ENCODE measurements at regions not wholly inside any gene's neighbourhood (a gene's known extent, or its start where the extent isn't known, plus 50 kb on each side); places are given as distances from the start of the nearest gene placed in this dataset.

DNA sequence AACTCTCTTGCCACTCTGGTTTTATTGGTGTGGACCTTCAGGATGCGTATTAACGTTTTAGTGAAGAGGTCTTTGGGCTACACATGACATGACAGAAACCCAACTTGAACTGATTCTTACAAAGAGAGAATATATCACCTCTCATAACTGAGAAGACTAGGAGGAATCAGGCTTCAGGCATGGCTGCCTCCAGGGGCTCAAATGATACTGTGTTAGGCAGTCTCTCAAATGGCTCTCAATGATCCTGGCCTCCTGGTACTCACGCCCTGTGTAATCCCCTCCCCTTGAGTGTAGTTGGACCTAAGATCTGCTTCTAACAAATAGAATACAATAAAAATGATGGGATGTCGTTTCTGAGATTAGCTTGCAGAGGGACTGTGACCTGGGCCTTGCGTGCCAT lies 58.5 kb upstream of the SYPL1 start:
- Histone ChIP-seq H4K20me1 (ENCODE audit: insufficient read depth, poor library complexity, severe bottlenecking) (no peaks in the 10 kb centered on the region), H3K27me3 (peaks cover under 1% of the 10 kb centered on the region), H3K4me2 (no peak overlapping the region), H3K36me3 (replicated peaks; ENCODE audit: insufficient read depth, low read depth) (no peaks in the 10 kb centered on the region), H3K4me3 (no peak overlapping the region), H3K4me1 (ENCODE audit: insufficient read depth) (no peaks in the 10 kb centered on the region), H3K9me2 (replicated peaks; ENCODE audit: insufficient read depth) (no peaks in the 10 kb centered on the region), H2AFZ (no peak overlapping the region), H3K27ac (no peak overlapping the region), H3K79me2 (no peaks in the 10 kb centered on the region), H3K9me3 (ENCODE audit: low read depth) (no peaks in the 10 kb centered on the region)
- DNase-seq (ENCODE audit: low spot score) = no peak
- 93% methylated on average over 5 of the region's 5 CpGs for WGBS (ENCODE audit: low lambda C conversion rate, missing lambda C conversion rate)
- TF ChIP-seq, protein P1, sequence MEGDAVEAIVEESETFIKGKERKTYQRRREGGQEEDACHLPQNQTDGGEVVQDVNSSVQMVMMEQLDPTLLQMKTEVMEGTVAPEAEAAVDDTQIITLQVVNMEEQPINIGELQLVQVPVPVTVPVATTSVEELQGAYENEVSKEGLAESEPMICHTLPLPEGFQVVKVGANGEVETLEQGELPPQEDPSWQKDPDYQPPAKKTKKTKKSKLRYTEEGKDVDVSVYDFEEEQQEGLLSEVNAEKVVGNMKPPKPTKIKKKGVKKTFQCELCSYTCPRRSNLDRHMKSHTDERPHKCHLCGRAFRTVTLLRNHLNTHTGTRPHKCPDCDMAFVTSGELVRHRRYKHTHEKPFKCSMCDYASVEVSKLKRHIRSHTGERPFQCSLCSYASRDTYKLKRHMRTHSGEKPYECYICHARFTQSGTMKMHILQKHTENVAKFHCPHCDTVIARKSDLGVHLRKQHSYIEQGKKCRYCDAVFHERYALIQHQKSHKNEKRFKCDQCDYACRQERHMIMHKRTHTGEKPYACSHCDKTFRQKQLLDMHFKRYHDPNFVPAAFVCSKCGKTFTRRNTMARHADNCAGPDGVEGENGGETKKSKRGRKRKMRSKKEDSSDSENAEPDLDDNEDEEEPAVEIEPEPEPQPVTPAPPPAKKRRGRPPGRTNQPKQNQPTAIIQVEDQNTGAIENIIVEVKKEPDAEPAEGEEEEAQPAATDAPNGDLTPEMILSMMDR (IDR thresholded peaks at IDR 0.05; ENCODE audit: poor library complexity) = no peak
- no peak for TF ChIP-seq EZH2 (IDR thresholded peaks at IDR 0.05; ENCODE audit: borderline replicate concordance)
- TF ChIP-seq EZH2phosphoT487 (IDR thresholded peaks at IDR 0.05; ENCODE audit: low read depth, severe bottlenecking, unreplicated experiment) = no peak

- Histone ChIP-seq H4K20me1 (ENCODE audit: insufficient read depth, poor library complexity, severe bottlenecking) (no peaks in the 10 kb centered on the region), H3K36me3 (replicated peaks; ENCODE audit: insufficient read depth, low read depth) (no peaks in the 10 kb centered on the region), H2AFZ (no peak overlapping the region), H3K27me3 (no peaks in the 10 kb centered on the region), H3K9me2 (replicated peaks; ENCODE audit: insufficient read depth) (no peaks in the 10 kb centered on the region), H3K4me3 (no peak overlapping the region), H3K4me2 (no peak overlapping the region), H3K79me2 (no peaks in the 10 kb centered on the region), H3K9me3 (ENCODE audit: low read depth) (no peaks in the 10 kb centered on the region), H3K4me1 (ENCODE audit: insufficient read depth) (no peaks in the 10 kb centered on the region), H3K27ac (no peak overlapping the region)
- WGBS (ENCODE audit: low lambda C conversion rate, missing lambda C conversion rate) = 84% methylated on average over 3 of the region's 3 CpGs
- DNase-seq (ENCODE audit: low spot score) = no peak
- no peak for TF ChIP-seq EZH2 (IDR thresholded peaks at IDR 0.05; ENCODE audit: borderline replicate concordance)
- TF ChIP-seq EZH2phosphoT487 (IDR thresholded peaks at IDR 0.05; ENCODE audit: low read depth, severe bottlenecking, unreplicated experiment) = no peak
- TF ChIP-seq, protein P1 (IDR thresholded peaks at IDR 0.05; ENCODE audit: poor library complexity) = no peak
These were observed 57.9 kb upstream of the SYPL1 start for GRCh38 chr7:106169821-106170610.

DNA sequence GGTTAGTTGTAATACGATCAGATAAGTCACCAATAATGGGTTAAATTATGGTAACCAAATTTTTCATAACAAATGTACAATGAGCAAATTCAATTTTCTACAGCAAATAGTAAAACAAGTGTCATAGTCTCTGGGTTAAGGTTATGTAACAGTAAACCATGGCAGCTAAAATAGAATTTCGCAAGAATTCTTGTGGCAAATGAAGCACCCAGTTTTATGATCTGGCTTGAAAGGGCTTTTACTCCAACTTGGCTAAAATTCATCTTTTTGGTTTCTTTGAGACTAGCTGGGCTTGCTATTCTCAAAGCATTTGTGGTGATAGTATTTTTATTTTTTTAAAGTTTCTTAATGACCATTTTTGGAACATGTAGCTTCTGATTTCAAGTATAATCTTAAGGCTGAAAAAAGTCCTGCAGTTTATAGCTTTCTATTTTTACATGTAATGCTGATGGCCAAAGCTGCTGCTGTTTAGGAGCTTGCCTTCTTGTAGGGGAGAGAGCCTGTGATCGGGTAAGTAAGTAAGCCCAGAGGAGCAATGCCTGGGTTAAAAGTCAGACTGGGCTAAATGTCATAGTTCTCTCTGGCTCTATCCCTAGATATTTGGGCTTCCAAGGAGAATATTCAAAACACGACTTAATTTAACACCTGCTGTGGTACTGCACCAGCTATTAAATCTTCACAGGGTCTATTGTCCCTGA lies 55.5 kb upstream of the SYPL1 start:
- no peak for DNase-seq (ENCODE audit: low spot score)
- Histone ChIP-seq H3K4me3 (no peak overlapping the region), H3K79me2 (no peaks in the 10 kb centered on the region), H3K36me3 (replicated peaks; ENCODE audit: insufficient read depth, low read depth) (no peaks in the 10 kb centered on the region), H4K20me1 (ENCODE audit: insufficient read depth, poor library complexity, severe bottlenecking) (no peaks in the 10 kb centered on the region), H3K9me3 (ENCODE audit: low read depth) (peaks cover 4% of the 10 kb centered on the region), H3K27ac (no peak overlapping the region), H3K4me1 (ENCODE audit: insufficient read depth) (no peaks in the 10 kb centered on the region), H2AFZ (no peak overlapping the region), H3K9me2 (replicated peaks; ENCODE audit: insufficient read depth) (no peaks in the 10 kb centered on the region), H3K4me2 (no peak overlapping the region), H3K27me3 (no peaks in the 10 kb centered on the region)
- TF ChIP-seq EZH2phosphoT487 (IDR thresholded peaks at IDR 0.05; ENCODE audit: low read depth, severe bottlenecking, unreplicated experiment) = no peak
- 87% methylated on average over 4 of the region's 4 CpGs for WGBS (ENCODE audit: low lambda C conversion rate, missing lambda C conversion rate)

GRCh38 chr7:106166651-106167342 lies 54.7 kb upstream of the SYPL1 start:
- Histone ChIP-seq H3K27ac (no peak overlapping the region), H3K4me3 (no peak overlapping the region), H2AFZ (no peak overlapping the region), H3K27me3 (no peaks in the 10 kb centered on the region), H3K9me3 (ENCODE audit: low read depth) (peaks cover 4% of the 10 kb centered on the region), H3K4me2 (no peak overlapping the region), H3K9me2 (replicated peaks; ENCODE audit: insufficient read depth) (no peaks in the 10 kb centered on the region), H4K20me1 (ENCODE audit: insufficient read depth, poor library complexity, severe bottlenecking) (no peaks in the 10 kb centered on the region), H3K4me1 (ENCODE audit: insufficient read depth) (no peaks in the 10 kb centered on the region), H3K79me2 (no peaks in the 10 kb centered on the region), H3K36me3 (replicated peaks; ENCODE audit: insufficient read depth, low read depth) (no peaks in the 10 kb centered on the region)
- TF ChIP-seq EZH2 (IDR thresholded peaks at IDR 0.05; ENCODE audit: borderline replicate concordance) (no peak), EZH2phosphoT487 (IDR thresholded peaks at IDR 0.05; ENCODE audit: low read depth, severe bottlenecking, unreplicated experiment) (no peak)
- TF ChIP-seq, protein P1 (IDR thresholded peaks at IDR 0.05; ENCODE audit: poor library complexity) = peak; percentile 80
- 49% methylated on average over 7 of the region's 7 CpGs for WGBS (ENCODE audit: low lambda C conversion rate, missing lambda C conversion rate)
- peak; percentile 84 for DNase-seq (ENCODE audit: low spot score)
